ENCODE measurements at regions not wholly inside any gene's neighbourhood (a gene's known extent, or its start where the extent isn't known, plus 50 kb on each side); places are given as distances from the start of the nearest gene placed in this dataset.

DNA sequence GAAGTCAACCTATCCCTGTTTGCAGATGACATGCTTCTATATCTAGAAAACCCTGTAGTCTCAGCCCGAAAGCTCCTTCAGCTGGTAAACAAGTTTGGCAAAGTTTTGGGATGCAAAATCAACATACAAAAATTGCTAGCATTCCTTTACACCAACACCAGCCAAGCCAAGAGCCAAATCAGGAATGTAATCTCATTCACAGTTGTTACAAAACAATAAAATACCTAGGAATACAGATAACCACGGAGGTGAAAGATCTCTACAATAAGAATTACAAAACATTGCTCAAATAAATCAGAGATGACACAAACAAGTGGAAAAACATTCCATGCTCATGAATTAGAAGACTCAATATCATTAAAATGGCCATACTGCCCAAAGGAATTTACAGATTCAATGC lies 50.4 kb upstream of the ZNF365 start:
- ChIA-PET POLR2A (interaction anchor here (0.6 kb wide), 1 partner anchor 1710 kb away, joined by 3 read pairs; no protein-coding TSS in a partner anchor), CTCF (no interaction called here)

Data from activated CD8-positive, alpha-beta memory T cell treated with anti-CD3 and anti-CD28 coated beads for 36 hours (primary cell).